Neural crest cell (in vitro differentiated cells): ENCODE measurements at regions not wholly inside any gene's neighbourhood (a gene's known extent, or its start where the extent isn't known, plus 50 kb on each side); places are given as distances from the start of the nearest gene placed in this dataset.

Source experiments
- DNase-seq: peaks from one replicate; pipeline ENCODE4 v3.0.0; 2021; ENCODE audit warnings: low read depth, mixed read lengths, low spot score
- H3K27ac Mint-ChIP-seq: one replicate; pipeline ENCODE4 v1.8.0; 2021; ENCODE audit warnings: mild to moderate bottlenecking, mixed read lengths; ENCODE audit not compliant: unreplicated experiment
- H3K27me3 Mint-ChIP-seq: 2 replicates; pipeline ENCODE4 v1.8.0; 2021; ENCODE audit warnings: low read depth, mild to moderate bottlenecking, mixed read lengths
- H3K36me3 Mint-ChIP-seq: 2 replicates; pipeline ENCODE4 v1.8.0; 2021; ENCODE audit warnings: low read depth, mild to moderate bottlenecking, mixed read lengths
- H3K4me1 Mint-ChIP-seq: 2 replicates; pipeline ENCODE4 v1.8.0; 2021; ENCODE audit warnings: mixed read lengths
- H3K4me3 Mint-ChIP-seq: one replicate; pipeline ENCODE4 v1.8.0; 2021; ENCODE audit warnings: mild to moderate bottlenecking, mixed read lengths
- H3K9me3 Mint-ChIP-seq: 2 replicates; pipeline ENCODE4 v1.8.0; 2021; ENCODE audit warnings: mixed read lengths
- CTCF ChIP-seq: fragments of 200-600 bp; sonication (generic); conservative IDR thresholded peaks from 2 replicates; pipeline ENCODE4 v1.5.0; 2021; ENCODE audit warnings: antibody characterized with exemption, mild to moderate bottlenecking

GRCh38 chr1:58919959-58920321, 136.1 kb upstream of the JUN start:
- Mint-ChIP-seq H3K9me3 (no peaks in the 10 kb centered on the region), H3K36me3 (no peaks in the 10 kb centered on the region), H3K4me1 (no peaks in the 10 kb centered on the region), H3K4me3 (no peak overlapping the region), H3K27me3 (no peaks in the 10 kb centered on the region), H3K27ac (no peak overlapping the region)
- TF ChIP-seq CTCF, result no peak
- no peak for DNase-seq

GRCh38 chr1:58921342-58921741, 137.5 kb upstream of the JUN start:
- no peaks in the 10 kb centered on the region for H3K36me3 Mint-ChIP-seq
- no peak for DNase-seq
- no peaks in the 10 kb centered on the region for H3K9me3 Mint-ChIP-seq
- no peaks in the 10 kb centered on the region for H3K27me3 Mint-ChIP-seq
- H3K27ac Mint-ChIP-seq, result no peak overlapping the region
- no peak overlapping the region for H3K4me3 Mint-ChIP-seq
- no peak for TF ChIP-seq CTCF
- no peaks in the 10 kb centered on the region for H3K4me1 Mint-ChIP-seq

- Mint-ChIP-seq H3K27me3 (no peaks in the 10 kb centered on the region), H3K4me3 (no peak overlapping the region), H3K4me1 (no peaks in the 10 kb centered on the region), H3K36me3 (no peaks in the 10 kb centered on the region), H3K9me3 (no peaks in the 10 kb centered on the region), H3K27ac (no peak overlapping the region)
- no peak for DNase-seq
- TF ChIP-seq CTCF, result no peak
These were observed 137.9 kb upstream of the JUN start for GRCh38 chr1:58921751-58922150.

- no peak for DNase-seq
- H3K27ac Mint-ChIP-seq, result peak overlapping the region; percentile 94
- H3K4me3 Mint-ChIP-seq, result no peak overlapping the region
- no peak for TF ChIP-seq CTCF
- H3K9me3 Mint-ChIP-seq, result no peaks in the 10 kb centered on the region
- H3K4me1 Mint-ChIP-seq, result no peaks in the 10 kb centered on the region
- no peaks in the 10 kb centered on the region for H3K27me3 Mint-ChIP-seq
- H3K36me3 Mint-ChIP-seq, result no peaks in the 10 kb centered on the region
These were observed 138.6 kb upstream of the JUN start for GRCh38 chr1:58922302-58923089.

GRCh38 chr1:58923090-58923470, 139.2 kb upstream of the JUN start:
- Mint-ChIP-seq H3K27ac (no peak overlapping the region), H3K27me3 (no peaks in the 10 kb centered on the region)

More at GRCh38 chr1:58923090-58923470, 139.2 kb upstream of the JUN start:
- no peak for TF ChIP-seq CTCF
- Mint-ChIP-seq H3K9me3 (no peaks in the 10 kb centered on the region), H3K36me3 (no peaks in the 10 kb centered on the region), H3K4me1 (no peaks in the 10 kb centered on the region), H3K4me3 (no peak overlapping the region)
- no peak for DNase-seq
